WTC11 (cell line): ENCODE measurements at regions not wholly inside any gene's neighbourhood (a gene's known extent, or its start where the extent isn't known, plus 50 kb on each side); places are given as distances from the start of the nearest gene placed in this dataset.

ENCODE experiments used
- CTCF ChIP-seq: fragments of 200-600 bp; IDR thresholded peaks from 2 replicates; pipeline ENCODE4 v1.8.0; 2022; ENCODE audit warnings: antibody characterized with exemption
- GRHL2 ChIP-seq: fragments of 250-450 bp; sonication (Bioruptor Pico); IDR thresholded peaks from 2 replicates; pipeline ENCODE4 v1.8.0; 2022; ENCODE audit warnings: mild to moderate bottlenecking, moderate library complexity; ENCODE audit not compliant: insufficient replicate concordance, severe bottlenecking
- JAZF1 ChIP-seq: fragments of 250-450 bp; sonication (Bioruptor Pico); IDR thresholded peaks from 2 replicates; pipeline ENCODE4 v1.9.0; 2021; ENCODE audit warnings: moderate library complexity, mild to moderate bottlenecking, inconsistent platforms
- ZNF121 ChIP-seq: sonication (generic); formaldehyde crosslinking; IDR thresholded peaks from 2 replicates; pipeline ENCODE4 v1.8.0; 2023; ENCODE audit warnings: missing genetic modification reagents
- ZNF281 ChIP-seq: sonication (generic); formaldehyde crosslinking; IDR thresholded peaks from 2 replicates; pipeline ENCODE4 v1.8.0; 2023; ENCODE audit warnings: mild to moderate bottlenecking, missing genetic modification reagents
- TF ChIP-seq, protein P1 (sequence below): sonication (generic); formaldehyde crosslinking; IDR thresholded peaks from 2 replicates; pipeline ENCODE4 v1.8.1; 2022; ENCODE audit warnings: low read depth, mild to moderate bottlenecking, moderate library complexity, missing genetic modification reagents, borderline replicate concordance

- TF ChIP-seq ZNF281 (CRISPR knock-in tag) = no peak
- no peak for TF ChIP-seq CTCF
- no peak for TF ChIP-seq GRHL2
- TF ChIP-seq JAZF1 (CRISPR knock-in tag) = no peak
- no peak for TF ChIP-seq ZNF121 (CRISPR knock-in tag)
- TF ChIP-seq, protein P1, sequence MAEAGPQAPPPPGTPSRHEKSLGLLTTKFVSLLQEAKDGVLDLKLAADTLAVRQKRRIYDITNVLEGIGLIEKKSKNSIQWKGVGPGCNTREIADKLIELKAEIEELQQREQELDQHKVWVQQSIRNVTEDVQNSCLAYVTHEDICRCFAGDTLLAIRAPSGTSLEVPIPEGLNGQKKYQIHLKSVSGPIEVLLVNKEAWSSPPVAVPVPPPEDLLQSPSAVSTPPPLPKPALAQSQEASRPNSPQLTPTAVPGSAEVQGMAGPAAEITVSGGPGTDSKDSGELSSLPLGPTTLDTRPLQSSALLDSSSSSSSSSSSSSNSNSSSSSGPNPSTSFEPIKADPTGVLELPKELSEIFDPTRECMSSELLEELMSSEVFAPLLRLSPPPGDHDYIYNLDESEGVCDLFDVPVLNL (CRISPR knock-in tag) = no peak
Measured at GRCh38 chr17:27984816-27985215, 57.7 kb upstream of the NLK start.
